Nephron (organoid): ENCODE measurements at regions not wholly inside any gene's neighbourhood (a gene's known extent, or its start where the extent isn't known, plus 50 kb on each side); places are given as distances from the start of the nearest gene placed in this dataset.

Experiments used
- H3K27ac Mint-ChIP-seq, 3 experiments: 2 replicates each; pipeline ENCODE4 v1.8.0; 2020; ENCODE audit warnings: mixed read lengths in 3 of 3, mild to moderate bottlenecking in 2 of 3, moderate library complexity in 1 of 3
- H3K27me3 Mint-ChIP-seq: 2 replicates; pipeline ENCODE4 v1.8.0; 2021; ENCODE audit warnings: low read depth, mild to moderate bottlenecking, moderate library complexity, mixed read lengths
- H3K36me3 Mint-ChIP-seq: 2 replicates; pipeline ENCODE4 v1.8.0; 2020; ENCODE audit warnings: low read depth, mixed read lengths
- H3K4me1 Mint-ChIP-seq: 2 replicates; pipeline ENCODE4 v1.8.0; 2020; ENCODE audit warnings: mixed read lengths
- H3K4me3 Mint-ChIP-seq, 3 experiments: 2 replicates each; pipeline ENCODE4 v1.8.0; 2020; ENCODE audit warnings: mild to moderate bottlenecking in 3 of 3, mixed read lengths in 3 of 3, moderate library complexity in 2 of 3
- H3K9me3 Mint-ChIP-seq: 2 replicates; pipeline ENCODE4 v1.8.0; 2020; ENCODE audit warnings: mixed read lengths
- CTCF ChIP-seq, 3 experiments: fragments of 200-600 bp; sonication (generic); IDR thresholded peaks; one replicate each; pipeline ENCODE4 v1.5.0; 2021; ENCODE audit warnings: antibody characterized with exemption in 3 of 3; ENCODE audit not compliant: unreplicated experiment in 3 of 3

- TF ChIP-seq CTCF (IDR thresholded peaks at IDR 0.05; ENCODE audit: unreplicated experiment in 3 of 3) = no peak
- Mint-ChIP-seq H3K4me1 (peaks cover 16% of the 10 kb centered on the region), H3K4me3 (no peak overlapping the region), H3K27me3 (peaks cover 4% of the 10 kb centered on the region), H3K27ac (no peak overlapping the region), H3K9me3 (no peaks in the 10 kb centered on the region), H3K36me3 (no peaks in the 10 kb centered on the region)
Measured at GRCh38 chr1:56286506-56286905, 292.9 kb downstream of the PLPP3 start.

GRCh38 chr1:56285554-56286402 is 293.6 kb downstream of the PLPP3 start:
- Mint-ChIP-seq H3K9me3 (no peaks in the 10 kb centered on the region), H3K27ac (peak overlapping the region in 2 of 3 experiments; percentile 15 to 27), H3K4me1 (peaks cover 16% of the 10 kb centered on the region), H3K4me3 (no peak overlapping the region), H3K27me3 (peaks cover 4% of the 10 kb centered on the region), H3K36me3 (no peaks in the 10 kb centered on the region)
- TF ChIP-seq CTCF (IDR thresholded peaks at IDR 0.05; ENCODE audit: unreplicated experiment in 3 of 3) = no peak

GRCh38 chr1:56284928-56285327 is 294.4 kb downstream of the PLPP3 start:
- H3K4me3 Mint-ChIP-seq = no peak overlapping the region
- H3K27ac Mint-ChIP-seq = peak overlapping the region in 1 of 3 experiments; percentile 15
- H3K36me3 Mint-ChIP-seq = no peaks in the 10 kb centered on the region
- TF ChIP-seq CTCF (IDR thresholded peaks at IDR 0.05; ENCODE audit: unreplicated experiment in 3 of 3) = no peak
- H3K4me1 Mint-ChIP-seq = peaks cover 16% of the 10 kb centered on the region
- H3K9me3 Mint-ChIP-seq = no peaks in the 10 kb centered on the region
- H3K27me3 Mint-ChIP-seq = peaks cover 4% of the 10 kb centered on the region

- TF ChIP-seq CTCF (IDR thresholded peaks at IDR 0.05; ENCODE audit: unreplicated experiment in 3 of 3) = no peak
- Mint-ChIP-seq H3K9me3 (peaks cover 3% of the 10 kb centered on the region), H3K4me1 (no peaks in the 10 kb centered on the region), H3K27me3 (no peaks in the 10 kb centered on the region), H3K4me3 (no peak overlapping the region), H3K27ac (no peak overlapping the region), H3K36me3 (peaks cover 5% of the 10 kb centered on the region)
Measured at GRCh38 chr1:56278061-56278460, 301.3 kb downstream of the PLPP3 start.

- Mint-ChIP-seq H3K4me3 (no peak overlapping the region), H3K9me3 (peaks cover 5% of the 10 kb centered on the region), H3K4me1 (no peaks in the 10 kb centered on the region)
Measured at GRCh38 chr1:56268519-56269140, 310.7 kb downstream of the PLPP3 start.

More at GRCh38 chr1:56268519-56269140, 310.7 kb downstream of the PLPP3 start:
- no peaks in the 10 kb centered on the region for H3K36me3 Mint-ChIP-seq
- H3K27me3 Mint-ChIP-seq = peaks cover 4% of the 10 kb centered on the region
- no peak overlapping the region for H3K27ac Mint-ChIP-seq
- no peak for TF ChIP-seq CTCF (IDR thresholded peaks at IDR 0.05; ENCODE audit: unreplicated experiment in 3 of 3)
